T-cell (primary cell): ENCODE measurements at regions not wholly inside any gene's neighbourhood (a gene's known extent, or its start where the extent isn't known, plus 50 kb on each side); places are given as distances from the start of the nearest gene placed in this dataset.

ENCODE experiments used
- ATAC-seq, 4 experiments: fragments of 200-7000 bp in 3 of 4; fragments of 150-1000 bp in 1 of 4; cut with Tn5 transposase; replicated peaks in 1 of 4; 1 replicate in 3 of 4; 2 replicates in 1 of 4; pipeline ENCODE4 v1.10.0; 2021; ENCODE audit warnings: moderate library complexity in 3 of 4, mild to moderate bottlenecking in 2 of 4, moderate number of reproducible peaks in 1 of 4
- CTCF ChIA-PET, 2 donors: fragments of 300-600 bp; sonication (Branson Sonifier 250); formaldehyde crosslinking; loops; one replicate each; lab custom pipeline; 2022; ENCODE audit warnings: antibody characterized with exemption in 2 of 2; lab: Charles Lee
- POLR2A ChIA-PET, 2 donors: fragments of 300-600 bp; sonication (Branson Sonifier 250); formaldehyde crosslinking; loops; one replicate each; lab custom pipeline; 2022; ENCODE audit warnings: antibody characterized with exemption in 2 of 2; lab: Charles Lee
- DNase-seq, 35 experiments: peaks; one replicate each; pipeline versions ENCODE4 v3.0.0 to v3.0.0-alpha.2; 2013 to 2023
- H3K27ac ChIP-seq: one replicate; pipeline ENCODE4 v1.5.1; 2013; ENCODE audit warnings: low read length
- H3K27me3 ChIP-seq, 2 experiments: replicated peaks in 1 of 2; 1 replicate in 1 of 2; 2 replicates in 1 of 2; pipeline versions ENCODE4 v1.6.1 to v1.7.0; 2013; ENCODE audit warnings: low read length in 1 of 2, mixed read lengths in 1 of 2; ENCODE audit not compliant: control insufficient read depth in 2 of 2, insufficient read depth in 2 of 2; ENCODE audit errors: extremely low read depth in 1 of 2
- H3K36me3 ChIP-seq, 2 donors: 1 replicate in 1 of 2; 2 replicates in 1 of 2; pipeline versions ENCODE4 v1.6.1 to v1.7.0; 2013; ENCODE audit warnings: low read length in 1 of 2; ENCODE audit not compliant: control insufficient read depth in 2 of 2, insufficient read depth in 1 of 2; ENCODE audit errors: extremely low read depth in 1 of 2
- H3K4me1 ChIP-seq, 2 experiments: 1 replicate in 1 of 2; 2 replicates in 1 of 2; pipeline versions ENCODE4 v1.6.1 to v1.7.0; 2013; ENCODE audit warnings: low read length in 2 of 2, mixed read lengths in 1 of 2; ENCODE audit not compliant: insufficient read depth in 2 of 2, control insufficient read depth in 1 of 2; ENCODE audit errors: extremely low read depth in 1 of 2
- H3K4me3 ChIP-seq, 2 donors: 1 replicate in 1 of 2; 2 replicates in 1 of 2; pipeline versions ENCODE4 v1.5.1 to v1.7.0; 2013; ENCODE audit warnings: mild to moderate bottlenecking in 2 of 2, low read length in 1 of 2, moderate library complexity in 1 of 2; ENCODE audit not compliant: control insufficient read depth in 1 of 2; ENCODE audit errors: extremely low read depth in 1 of 2
- H3K9me3 ChIP-seq: 2 replicates; pipeline ENCODE4 v1.7.0; 2013
- H3K27ac Mint-ChIP-seq, 2 donors: one replicate each; pipeline ENCODE4 v1.8.0; 2020 to 2021; ENCODE audit warnings: mild to moderate bottlenecking in 2 of 2, mixed read lengths in 2 of 2
- H3K27me3 Mint-ChIP-seq, 2 donors: one replicate each; pipeline ENCODE4 v1.8.0; 2021 to 2022; ENCODE audit warnings: mixed read lengths in 2 of 2
- H3K36me3 Mint-ChIP-seq: one replicate; pipeline ENCODE4 v1.8.0; 2021; ENCODE audit warnings: mixed read lengths
- H3K4me1 Mint-ChIP-seq, 3 donors: one replicate each; pipeline ENCODE4 v1.8.0; 2020 to 2022; ENCODE audit warnings: mixed read lengths in 3 of 3, mild to moderate bottlenecking in 1 of 3
- H3K4me3 Mint-ChIP-seq, 3 donors: one replicate each; pipeline ENCODE4 v1.8.0; 2020 to 2022; ENCODE audit warnings: mild to moderate bottlenecking in 3 of 3, mixed read lengths in 3 of 3, moderate library complexity in 3 of 3
- H3K9me3 Mint-ChIP-seq, 3 donors: one replicate each; pipeline ENCODE4 v1.8.0; 2020 to 2022; ENCODE audit warnings: mixed read lengths in 3 of 3
- WGBS: methylation state at CpG from one replicate; pipeline ENCODE4 v1.1.5; 2013; ENCODE audit warnings: missing lambda C conversion rate; ENCODE audit not compliant: insufficient coverage; 5-methylcytosine and 5-hydroxymethylcytosine counted together

GRCh38 chr4:173793937-173794510, 264.0 kb upstream of the HAND2 start:
- ChIA-PET CTCF (no interaction called here), POLR2A (no interaction called here)
- Histone ChIP-seq H3K9me3 (no peaks in the 10 kb centered on the region), H3K36me3 (no peaks in the 10 kb centered on the region), H3K27me3 (no peaks in the 10 kb centered on the region), H3K4me3 (no peak overlapping the region), H3K27ac (no peak overlapping the region), H3K4me1 (no peaks in the 10 kb centered on the region)
- no peaks in the 10 kb centered on the region for H3K4me1 Mint-ChIP-seq
- no CpG with 5 or more reads among the region's 3 CpGs for WGBS
- ATAC-seq (no peak), DNase-seq (no peak)
- H3K27me3 Mint-ChIP-seq: no peaks in the 10 kb centered on the region
- H3K27ac Mint-ChIP-seq: no peak overlapping the region
- H3K4me3 Mint-ChIP-seq: no peak overlapping the region
- no peaks in the 10 kb centered on the region for H3K36me3 Mint-ChIP-seq
- H3K9me3 Mint-ChIP-seq: peaks cover 0 to 5% (median 3%) of the 10 kb centered on the region in 3 donors

- POLR2A ChIA-PET: no interaction called here
- Mint-ChIP-seq H3K9me3 (peaks cover 0 to 14% (median 7%) of the 10 kb centered on the region in 3 donors), H3K27me3 (peaks cover 0 to 5% of the 10 kb centered on the region in 2 donors), H3K27ac (no peak overlapping the region), H3K36me3 (no peaks in the 10 kb centered on the region), H3K4me1 (no peaks in the 10 kb centered on the region), H3K4me3 (no peak overlapping the region)
- Histone ChIP-seq H3K27ac (no peak overlapping the region), H3K9me3 (no peaks in the 10 kb centered on the region), H3K27me3 (no peaks in the 10 kb centered on the region), H3K4me1 (no peaks in the 10 kb centered on the region), H3K4me3 (no peak overlapping the region), H3K36me3 (no peaks in the 10 kb centered on the region)
- WGBS: no CpG with 5 or more reads among the region's 2 CpGs
- DNase-seq (no peak), ATAC-seq (no peak)
- CTCF ChIA-PET: no interaction called here
Observed at GRCh38 chr4:173782660-173783059, 252.6 kb upstream of the HAND2 start.

GRCh38 chr4:173777921-173778320, 247.9 kb upstream of the HAND2 start:
- H3K9me3 ChIP-seq: no peaks in the 10 kb centered on the region
- no peak overlapping the region for H3K27ac Mint-ChIP-seq
- peaks cover 0 to 5% of the 10 kb centered on the region in 2 donors for H3K27me3 Mint-ChIP-seq
- DNase-seq (no peak), ATAC-seq (no peak)
- H3K4me1 Mint-ChIP-seq: no peaks in the 10 kb centered on the region
- peaks cover 5 to 16% (median 7%) of the 10 kb centered on the region in 3 donors for H3K9me3 Mint-ChIP-seq
- H3K4me3 ChIP-seq: no peak overlapping the region
- no peaks in the 10 kb centered on the region for H3K4me1 ChIP-seq
- H3K27me3 ChIP-seq: no peaks in the 10 kb centered on the region
- WGBS: 74% methylated on average over 2 of the region's 2 CpGs
- H3K36me3 Mint-ChIP-seq: no peaks in the 10 kb centered on the region
- ChIA-PET CTCF (no interaction called here), POLR2A (no interaction called here)
- H3K36me3 ChIP-seq: no peaks in the 10 kb centered on the region
- H3K27ac ChIP-seq: no peak overlapping the region
- no peak overlapping the region for H3K4me3 Mint-ChIP-seq

- H3K4me1 Mint-ChIP-seq: no peaks in the 10 kb centered on the region
- ChIA-PET POLR2A (no interaction called here), CTCF (no interaction called here)
- H3K27ac ChIP-seq: no peak overlapping the region
- WGBS: 91% methylated on average over 4 of the region's 4 CpGs
- ATAC-seq (no peak), DNase-seq (no peak)
- H3K27me3 ChIP-seq: no peaks in the 10 kb centered on the region
- H3K9me3 ChIP-seq: no peaks in the 10 kb centered on the region
- no peak overlapping the region for H3K27ac Mint-ChIP-seq
- peaks cover 5 to 16% (median 7%) of the 10 kb centered on the region in 3 donors for H3K9me3 Mint-ChIP-seq
- no peak overlapping the region for H3K4me3 Mint-ChIP-seq
- no peaks in the 10 kb centered on the region for H3K4me1 ChIP-seq
- H3K36me3 ChIP-seq: no peaks in the 10 kb centered on the region
- peaks cover 0 to 5% of the 10 kb centered on the region in 2 donors for H3K27me3 Mint-ChIP-seq
- no peaks in the 10 kb centered on the region for H3K36me3 Mint-ChIP-seq
- no peak overlapping the region for H3K4me3 ChIP-seq
Observed at GRCh38 chr4:173777421-173777820, 247.4 kb upstream of the HAND2 start.

GRCh38 chr4:173769568-173769967, 239.5 kb upstream of the HAND2 start:
- H3K27me3 ChIP-seq: no peaks in the 10 kb centered on the region
- Mint-ChIP-seq H3K27me3 (no peaks in the 10 kb centered on the region), H3K36me3 (no peaks in the 10 kb centered on the region), H3K27ac (no peak overlapping the region), H3K4me1 (no peaks in the 10 kb centered on the region), H3K4me3 (no peak overlapping the region), H3K9me3 (peaks cover 4 to 8% (median 5%) of the 10 kb centered on the region in 3 donors)
- ATAC-seq: no peak
- no peak for DNase-seq
- no peak overlapping the region for H3K4me3 ChIP-seq
- no peaks in the 10 kb centered on the region for H3K9me3 ChIP-seq
- H3K4me1 ChIP-seq: no peaks in the 10 kb centered on the region
- POLR2A ChIA-PET: no interaction called here
- WGBS: no CpG with 5 or more reads among the region's 1 CpG
- H3K27ac ChIP-seq: no peak overlapping the region
- no peaks in the 10 kb centered on the region for H3K36me3 ChIP-seq
- CTCF ChIA-PET: no interaction called here

- Histone ChIP-seq H3K4me1 (no peaks in the 10 kb centered on the region), H3K36me3 (no peaks in the 10 kb centered on the region), H3K27ac (no peak overlapping the region), H3K4me3 (no peak overlapping the region), H3K9me3 (no peaks in the 10 kb centered on the region), H3K27me3 (no peaks in the 10 kb centered on the region)
- Mint-ChIP-seq H3K4me3 (no peak overlapping the region), H3K4me1 (no peaks in the 10 kb centered on the region), H3K27ac (no peak overlapping the region), H3K36me3 (no peaks in the 10 kb centered on the region), H3K9me3 (peaks cover 4 to 8% (median 5%) of the 10 kb centered on the region in 3 donors), H3K27me3 (no peaks in the 10 kb centered on the region)
- DNase-seq (no peak), ATAC-seq (no peak)
- ChIA-PET POLR2A (no interaction called here), CTCF (no interaction called here)
- WGBS: no CpG with 5 or more reads among the region's 5 CpGs
Observed at GRCh38 chr4:173767650-173768049, 237.6 kb upstream of the HAND2 start.

GRCh38 chr4:173766171-173766600, 236.2 kb upstream of the HAND2 start:
- no peaks in the 10 kb centered on the region for H3K4me1 Mint-ChIP-seq
- H3K27me3 Mint-ChIP-seq: peaks cover 3 to 6% of the 10 kb centered on the region in 2 donors
- peaks cover 0 to 2% of the 10 kb centered on the region in 2 experiments for H3K27me3 ChIP-seq
- no peaks in the 10 kb centered on the region for H3K36me3 ChIP-seq
- H3K9me3 ChIP-seq: no peaks in the 10 kb centered on the region
- WGBS: 20% methylated on average over 1 of the region's 1 CpG
- DNase-seq (no peak), ATAC-seq (no peak)
- H3K27ac ChIP-seq: no peak overlapping the region
- CTCF ChIA-PET: no interaction called here
- H3K4me3 ChIP-seq: no peak overlapping the region
- POLR2A ChIA-PET: no interaction called here
- peaks cover 4 to 5% (median 4%) of the 10 kb centered on the region in 3 donors for H3K9me3 Mint-ChIP-seq
- H3K27ac Mint-ChIP-seq: no peak overlapping the region
- no peak overlapping the region for H3K4me3 Mint-ChIP-seq
- no peaks in the 10 kb centered on the region for H3K36me3 Mint-ChIP-seq
- no peaks in the 10 kb centered on the region for H3K4me1 ChIP-seq
